Ascending aorta (tissue), 2 donors: ENCODE measurements at regions not wholly inside any gene's neighbourhood (a gene's known extent, or its start where the extent isn't known, plus 50 kb on each side); places are given as distances from the start of the nearest gene placed in this dataset.

Experiments used
- DNase-seq, 2 donors: peaks; one replicate each; pipeline ENCODE4 v3.0.0-alpha.2; 2019; ENCODE audit warnings: low spot score in 2 of 2
- H3K27ac ChIP-seq, 2 donors: fragments of 200-600 bp; sonication (generic); one replicate each; pipeline ENCODE4 v1.5.1; 2016 to 2017; ENCODE audit warnings: mild to moderate bottlenecking in 1 of 2
- H3K27me3 ChIP-seq: fragments of 200-600 bp; sonication (generic); one replicate; pipeline ENCODE4 v1.5.1; 2017
- H3K36me3 ChIP-seq, 2 donors: fragments of 200-600 bp; sonication (generic); one replicate each; pipeline ENCODE4 v1.5.1; 2016
- H3K4me1 ChIP-seq, 2 donors: fragments of 200-600 bp; sonication (generic); one replicate each; pipeline ENCODE4 v1.5.1; 2016 to 2017; ENCODE audit warnings: mild to moderate bottlenecking in 1 of 2
- H3K4me3 ChIP-seq, 2 donors: fragments of 200-600 bp; sonication (generic); one replicate each; pipeline ENCODE4 v1.5.1; 2016 to 2017; ENCODE audit warnings: mild to moderate bottlenecking in 1 of 2
- H3K9me3 ChIP-seq, 2 donors: fragments of 200-600 bp; sonication (generic); one replicate each; pipeline ENCODE4 v1.5.1; 2016
- intact Hi-C: fragments of 100-400 bp; cut with DNase I; formaldehyde crosslinking; loops from one replicate; pipeline ENCODE4 v1.15.1; 2023
- TF ChIP-seq, protein P1 (sequence below), 3 experiments: fragments of 200-600 bp in 2 of 3; fragments of 450-650 bp in 1 of 3; sonication (generic) in 2 of 3; IDR thresholded peaks; one replicate each; pipeline ENCODE4 v1.5.1; 2016 to 2019; ENCODE audit warnings: antibody characterized with exemption in 3 of 3, mild to moderate bottlenecking in 1 of 3, moderate library complexity in 1 of 3

DNA sequence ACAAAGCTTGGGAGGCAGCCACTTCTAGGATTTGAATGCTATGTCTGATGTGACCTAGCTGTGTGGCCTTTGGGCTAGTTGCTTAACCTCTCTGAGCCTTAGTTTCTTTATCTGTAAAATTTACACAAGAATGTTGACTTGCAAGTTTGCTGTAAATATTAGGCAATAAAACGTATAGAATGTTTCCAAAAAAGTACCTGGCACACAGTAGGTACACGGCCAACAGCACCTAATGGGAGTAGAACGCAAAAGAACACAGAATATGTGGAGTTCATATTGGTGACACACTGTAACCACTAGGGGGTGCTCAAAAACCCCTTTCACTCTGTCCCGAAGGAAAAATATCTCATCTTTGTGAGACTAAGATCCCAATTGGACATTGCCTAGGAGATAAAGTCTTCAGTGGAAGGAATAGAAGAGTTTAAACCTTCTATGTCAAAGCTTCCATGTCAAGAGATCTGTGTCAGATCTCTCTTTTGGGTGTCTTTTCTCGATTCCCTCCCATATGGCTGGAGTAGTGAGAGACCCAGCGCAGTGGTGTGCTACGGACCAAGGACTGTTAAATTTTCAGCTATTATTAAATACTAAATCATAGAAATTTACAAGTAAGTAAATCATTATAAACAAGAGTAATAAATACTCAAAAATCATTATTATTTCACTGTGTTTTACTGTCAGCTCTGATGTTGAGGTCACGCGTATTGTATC is 145.4 kb upstream of the RAD23B start:
- TF ChIP-seq, protein P1, sequence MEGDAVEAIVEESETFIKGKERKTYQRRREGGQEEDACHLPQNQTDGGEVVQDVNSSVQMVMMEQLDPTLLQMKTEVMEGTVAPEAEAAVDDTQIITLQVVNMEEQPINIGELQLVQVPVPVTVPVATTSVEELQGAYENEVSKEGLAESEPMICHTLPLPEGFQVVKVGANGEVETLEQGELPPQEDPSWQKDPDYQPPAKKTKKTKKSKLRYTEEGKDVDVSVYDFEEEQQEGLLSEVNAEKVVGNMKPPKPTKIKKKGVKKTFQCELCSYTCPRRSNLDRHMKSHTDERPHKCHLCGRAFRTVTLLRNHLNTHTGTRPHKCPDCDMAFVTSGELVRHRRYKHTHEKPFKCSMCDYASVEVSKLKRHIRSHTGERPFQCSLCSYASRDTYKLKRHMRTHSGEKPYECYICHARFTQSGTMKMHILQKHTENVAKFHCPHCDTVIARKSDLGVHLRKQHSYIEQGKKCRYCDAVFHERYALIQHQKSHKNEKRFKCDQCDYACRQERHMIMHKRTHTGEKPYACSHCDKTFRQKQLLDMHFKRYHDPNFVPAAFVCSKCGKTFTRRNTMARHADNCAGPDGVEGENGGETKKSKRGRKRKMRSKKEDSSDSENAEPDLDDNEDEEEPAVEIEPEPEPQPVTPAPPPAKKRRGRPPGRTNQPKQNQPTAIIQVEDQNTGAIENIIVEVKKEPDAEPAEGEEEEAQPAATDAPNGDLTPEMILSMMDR (IDR thresholded peaks at IDR 0.05), result peak in 2 of 3 experiments; percentile 44 to 65
- Histone ChIP-seq H3K36me3 (no peaks in the 10 kb centered on the region), H3K27ac (no peak overlapping the region), H3K4me3 (no peak overlapping the region), H3K4me1 (peaks cover 5 to 13% of the 10 kb centered on the region in 2 donors), H3K9me3 (no peaks in the 10 kb centered on the region), H3K27me3 (no peaks in the 10 kb centered on the region)
- intact Hi-C loops, result no loop called here
- DNase-seq, result no peak

DNA sequence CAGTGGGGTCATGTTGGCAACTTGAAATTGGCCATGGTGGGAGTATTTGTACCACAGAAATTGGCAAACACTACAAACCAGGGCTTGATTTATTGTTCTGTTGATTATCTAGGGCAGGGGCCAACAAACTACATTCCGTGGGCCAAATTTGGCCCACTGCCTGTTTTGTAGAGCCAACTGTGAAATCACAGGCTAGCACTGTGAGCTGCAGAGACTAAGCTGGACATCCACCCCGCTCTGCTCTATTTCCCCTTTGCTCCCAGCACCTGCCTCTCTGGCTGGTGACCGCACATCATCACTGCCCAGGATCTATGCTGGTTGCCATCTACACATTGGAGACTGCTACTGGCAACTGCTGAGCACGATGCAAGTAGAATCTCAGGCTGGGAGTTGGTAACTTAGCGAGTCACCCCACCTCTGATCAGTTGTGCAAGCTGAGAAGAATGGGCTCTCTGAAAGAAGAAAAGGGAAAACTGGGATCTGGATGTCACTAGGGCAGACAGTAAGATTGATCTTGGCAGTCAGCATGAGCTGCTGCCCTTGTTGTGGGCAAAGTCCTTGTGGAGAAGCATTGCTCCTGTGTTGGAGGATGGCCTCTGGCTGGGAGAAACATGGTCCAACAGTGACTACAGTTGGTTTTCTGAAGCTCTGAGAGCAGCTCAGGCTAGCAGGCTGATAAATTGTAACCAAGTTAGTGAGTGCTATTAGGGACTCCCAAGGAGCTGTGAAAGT is 144.7 kb upstream of the RAD23B start:
- Histone ChIP-seq H3K27me3 (no peaks in the 10 kb centered on the region), H3K9me3 (no peaks in the 10 kb centered on the region), H3K4me1 (peaks cover 5 to 19% of the 10 kb centered on the region in 2 donors), H3K36me3 (no peaks in the 10 kb centered on the region), H3K27ac (no peak overlapping the region), H3K4me3 (peak overlapping the region in 1 of 2 donors; percentile 4)
- no peak for DNase-seq
- TF ChIP-seq, protein P1 (IDR thresholded peaks at IDR 0.05), result no peak
- intact Hi-C loops, result no loop called here

DNA sequence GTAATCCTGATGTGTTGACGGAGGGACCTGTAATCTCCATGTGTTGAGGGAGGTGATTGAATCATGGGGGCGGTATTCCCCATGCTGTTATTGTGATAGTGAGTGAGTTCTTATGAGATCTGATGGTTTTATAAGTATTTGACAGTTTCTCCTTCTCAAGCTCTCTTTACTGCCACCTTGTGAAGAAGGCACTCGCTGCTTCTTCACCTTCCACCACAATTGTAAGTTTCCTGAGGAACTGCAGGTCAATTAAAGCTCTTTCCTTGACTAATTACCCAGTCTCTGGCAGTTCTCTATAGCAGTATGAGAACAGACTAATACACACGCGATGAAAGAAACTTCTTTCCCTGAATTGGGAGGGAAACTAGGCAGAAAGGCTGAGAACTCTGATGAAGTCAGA is 141.1 kb upstream of the RAD23B start:
- Histone ChIP-seq H3K9me3 (no peaks in the 10 kb centered on the region), H3K27ac (peak overlapping the region; percentile 43 to 50), H3K36me3 (no peaks in the 10 kb centered on the region), H3K27me3 (no peaks in the 10 kb centered on the region), H3K4me1 (peaks cover 5 to 19% of the 10 kb centered on the region in 2 donors), H3K4me3 (no peak overlapping the region)
- intact Hi-C loops, result no loop called here
- DNase-seq, result no peak
- TF ChIP-seq, protein P1 (IDR thresholded peaks at IDR 0.05), result no peak

DNA sequence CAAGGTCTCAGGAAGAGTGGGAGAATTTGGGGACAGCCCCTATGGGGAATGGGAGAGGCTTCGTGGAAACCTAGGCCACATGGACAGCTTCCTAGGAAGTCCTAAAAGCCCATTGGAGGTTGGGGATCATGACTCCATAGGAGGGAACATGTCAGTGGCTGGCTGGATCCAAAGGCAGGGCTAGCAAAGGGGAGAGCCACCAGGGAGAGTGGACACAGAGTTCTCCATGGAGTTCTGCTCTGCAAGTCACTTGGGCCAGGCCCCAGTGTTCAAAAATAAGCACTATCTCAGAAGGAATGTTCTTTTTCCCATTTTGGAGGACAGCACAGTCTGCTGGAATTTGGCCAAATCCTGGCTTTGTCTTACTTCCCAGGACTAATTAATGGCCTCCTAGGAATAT is 140.6 kb upstream of the RAD23B start:
- intact Hi-C loops, result no loop called here
- TF ChIP-seq, protein P1 (IDR thresholded peaks at IDR 0.05), result no peak

DNA sequence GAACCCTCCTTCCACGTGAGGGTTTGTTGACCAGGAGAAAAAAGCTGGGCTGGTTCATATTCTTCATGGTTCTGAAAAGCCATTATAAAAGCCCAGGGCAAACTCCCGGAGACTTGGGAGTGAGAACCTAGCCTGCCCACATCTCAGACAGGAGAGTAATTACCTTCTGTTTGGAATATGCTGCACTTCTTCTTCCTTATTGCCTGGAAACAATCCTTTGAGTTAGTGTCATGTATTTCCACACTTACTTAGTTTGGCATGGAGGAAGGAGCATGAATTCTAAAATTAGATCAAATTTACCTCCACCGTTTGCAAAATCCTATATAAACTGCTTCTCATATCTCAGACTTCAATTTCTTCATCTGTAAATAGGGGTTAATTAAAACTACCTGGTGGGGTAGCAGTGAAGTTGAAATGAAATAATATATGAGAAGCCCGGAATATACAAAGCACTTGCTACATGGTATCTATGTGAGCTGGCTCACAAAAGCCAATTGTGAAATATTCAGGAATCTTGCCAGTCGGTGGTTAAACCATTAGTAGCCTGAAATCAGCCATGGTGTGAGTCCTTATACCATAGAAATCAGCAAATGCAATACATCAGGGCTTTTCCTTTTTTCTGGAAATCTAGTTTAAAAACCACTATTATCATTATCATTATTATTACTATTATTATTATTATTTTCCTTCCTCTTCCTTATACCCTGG is 140.0 kb upstream of the RAD23B start:
- no peak overlapping the region for H3K4me3 ChIP-seq
- H3K9me3 ChIP-seq, result no peaks in the 10 kb centered on the region
- peaks cover 5 to 19% of the 10 kb centered on the region in 2 donors for H3K4me1 ChIP-seq
- no peak for DNase-seq
- TF ChIP-seq, protein P1 (IDR thresholded peaks at IDR 0.05), result no peak
- peak overlapping the region in 1 of 2 donors; percentile 43 for H3K27ac ChIP-seq
- intact Hi-C loops, result no loop called here
- H3K36me3 ChIP-seq, result no peaks in the 10 kb centered on the region
- no peaks in the 10 kb centered on the region for H3K27me3 ChIP-seq

More for the DNA sequence above, 140.6 kb upstream of the RAD23B start:
- DNase-seq, result no peak
- no peak overlapping the region for H3K4me3 ChIP-seq
- H3K27ac ChIP-seq, result peak overlapping the region; percentile 43 to 50
- no peaks in the 10 kb centered on the region for H3K27me3 ChIP-seq
- no peaks in the 10 kb centered on the region for H3K9me3 ChIP-seq
- H3K36me3 ChIP-seq, result no peaks in the 10 kb centered on the region
- peaks cover 5 to 19% of the 10 kb centered on the region in 2 donors for H3K4me1 ChIP-seq
